HG02870 (cell line): ENCODE measurements at regions not wholly inside any gene's neighbourhood (a gene's known extent, or its start where the extent isn't known, plus 50 kb on each side); places are given as distances from the start of the nearest gene placed in this dataset.

Source experiments
- ATAC-seq: cut with Tn5 transposase; IDR thresholded peaks from one replicate; pipeline ENCODE4 v1.9.1; 2021; ENCODE audit warnings: mild to moderate bottlenecking, moderate library complexity; ENCODE audit not compliant: unreplicated experiment

- no peak for ATAC-seq
Observed at GRCh38 chr4:18540349-18540748, 518.8 kb upstream of the LCORL start.

- no peak for ATAC-seq
Observed at GRCh38 chr4:18538121-18538520, 516.6 kb upstream of the LCORL start.

GRCh38 chr4:18536428-18536827 is 514.9 kb upstream of the LCORL start:
- ATAC-seq: no peak

GRCh38 chr4:18535948-18536347 is 514.4 kb upstream of the LCORL start:
- ATAC-seq: no peak

- ATAC-seq: no peak
Observed at GRCh38 chr4:18533262-18533775, 511.8 kb upstream of the LCORL start.

GRCh38 chr4:18531731-18532130 is 510.2 kb upstream of the LCORL start:
- ATAC-seq: no peak

- ATAC-seq: no peak
Observed at GRCh38 chr4:18529482-18529881, 507.9 kb upstream of the LCORL start.

GRCh38 chr4:18524667-18525066 is 503.1 kb upstream of the LCORL start:
- no peak for ATAC-seq

GRCh38 chr4:18518098-18518497 is 496.5 kb upstream of the LCORL start:
- ATAC-seq: no peak

GRCh38 chr4:18513861-18514260 is 492.3 kb upstream of the LCORL start:
- no peak for ATAC-seq

- ATAC-seq: no peak
Observed at GRCh38 chr4:18512718-18513117, 491.2 kb upstream of the LCORL start.

- ATAC-seq: no peak
Observed at GRCh38 chr4:18511727-18512126, 490.2 kb upstream of the LCORL start.

- no peak for ATAC-seq
Observed at GRCh38 chr4:18508786-18509185, 487.2 kb upstream of the LCORL start.

GRCh38 chr4:18480928-18481327 is 459.4 kb upstream of the LCORL start:
- no peak for ATAC-seq

- no peak for ATAC-seq
Observed at GRCh38 chr4:18480342-18480741, 458.8 kb upstream of the LCORL start.

GRCh38 chr4:18479825-18480224 is 458.3 kb upstream of the LCORL start:
- no peak for ATAC-seq

GRCh38 chr4:18463987-18464559 is 442.5 kb upstream of the LCORL start:
- no peak for ATAC-seq

GRCh38 chr4:18458465-18458864 is 436.9 kb upstream of the LCORL start:
- ATAC-seq: no peak

- no peak for ATAC-seq
Observed at GRCh38 chr4:18454349-18454748, 432.8 kb upstream of the LCORL start.

GRCh38 chr4:18445110-18445509 is 423.6 kb upstream of the LCORL start:
- ATAC-seq: no peak

- no peak for ATAC-seq
Observed at GRCh38 chr4:18444206-18444605, 422.7 kb upstream of the LCORL start.

GRCh38 chr4:18442957-18443356 is 421.4 kb upstream of the LCORL start:
- ATAC-seq: no peak

- no peak for ATAC-seq
Observed at GRCh38 chr4:18441676-18442075, 420.1 kb upstream of the LCORL start.
